HCT116 (cell line): ENCODE measurements at regions not wholly inside any gene's neighbourhood (a gene's known extent, or its start where the extent isn't known, plus 50 kb on each side); places are given as distances from the start of the nearest gene placed in this dataset.
"Not testable (repeated sequence)": the region's sequence is repeated elsewhere in the genome, so short reads cannot be mapped to it uniquely, and the experiment has no call there.

ENCODE experiments used
- ATAC-seq: fragments of 200-7000 bp; cut with Tn5 transposase; 2 replicates; pipeline ENCODE4 v1.9.1; 2020; ENCODE audit warnings: mild to moderate bottlenecking, moderate library complexity
- BruUV-seq: library from RNA; stranded (reverse); fragments of 400-500 nt; replicated peaks from 2 replicates; lab custom pipeline; 2021; lab: Mats Ljungman, UMichigan
- CTCF ChIA-PET: fragments of 300-600 bp; sonication (Branson Sonifier 250); formaldehyde crosslinking; loops from one replicate; lab custom pipeline; 2021; ENCODE audit warnings: antibody characterized with exemption; lab: Charles Lee
- POLR2A ChIA-PET: fragments of 300-600, 350-600 bp; sonication (Branson Sonifier 250); formaldehyde crosslinking; loops from one replicate; lab custom pipeline; 2021; ENCODE audit warnings: antibody characterized with exemption; lab: Charles Lee
- RAD21 ChIA-PET, 2 experiments: fragments of 300-600 bp; sonication (Branson Sonifier 250); formaldehyde crosslinking; loops; one replicate each; lab custom pipeline; 2023; ENCODE audit warnings: low total read pairs in 2 of 2; ENCODE audit not compliant: uncharacterized antibody in 2 of 2, unreplicated experiment in 2 of 2, low non-redundant PET in 1 of 2; lab: Charles Lee
- DNase-seq: peaks from one replicate; pipeline ENCODE4 v3.0.0-alpha.2; 2010; ENCODE audit warnings: low read depth, low spot score
- H2AFZ ChIP-seq: fragments of 200-600 bp; shearing (Covaris generic), sonication (generic); 2 replicates; pipeline ENCODE4 v1.6.1; 2017; ENCODE audit warnings: low read depth, mixed run types, mixed read lengths, antibody characterized with exemption, low read length; ENCODE audit not compliant: poor library complexity, severe bottlenecking
- H3K27ac ChIP-seq: 2 replicates; pipeline ENCODE4 v1.5.1; 2012; ENCODE audit warnings: low read depth, low read length
- H3K27me3 ChIP-seq: fragments of 200-600 bp; sonication (generic); 2 replicates; pipeline ENCODE4 v1.6.1; 2016; ENCODE audit warnings: mixed run types, low read length, mixed read lengths; ENCODE audit not compliant: insufficient read depth
- H3K36me3 ChIP-seq, 2 experiments: fragments of 200-500 bp in 1 of 2; fragments of 200-600 bp in 1 of 2; sonication (Bioruptor generic) in 1 of 2; sonication (generic) in 1 of 2; 2 replicates each; pipeline versions ENCODE4 v1.5.1 to v1.6.1; 2014 to 2016; ENCODE audit warnings: low read length in 2 of 2, inconsistent platforms in 1 of 2, mixed read lengths in 1 of 2, mixed run types in 1 of 2; ENCODE audit not compliant: insufficient read depth in 2 of 2, control insufficient read depth in 1 of 2
- H3K4me1 ChIP-seq, 2 experiments: fragments of 200-600 bp in 1 of 2; sonication (generic) in 1 of 2; 2 replicates each; pipeline versions ENCODE4 v1.5.1 to v1.6.1; 2012 to 2017; ENCODE audit warnings: low read length in 2 of 2, inconsistent platforms in 1 of 2, mild to moderate bottlenecking in 1 of 2, mixed read lengths in 1 of 2, mixed run types in 1 of 2, moderate library complexity in 1 of 2; ENCODE audit not compliant: insufficient read depth in 2 of 2, control insufficient read depth in 1 of 2
- H3K4me2 ChIP-seq: fragments of 200-600 bp; sonication (generic); 2 replicates; pipeline ENCODE4 v1.6.1; 2017; ENCODE audit warnings: mixed run types, low read length, mixed read lengths
- H3K4me3 ChIP-seq, 2 experiments: fragments of 200-600 bp in 1 of 2; sonication (generic) in 1 of 2; replicated peaks in 1 of 2; 2 replicates each; pipeline ENCODE4 v1.5.1; 2011 to 2016; ENCODE audit warnings: low read length in 2 of 2, control low read depth in 1 of 2, low read depth in 1 of 2, mild to moderate bottlenecking in 1 of 2, mixed read lengths in 1 of 2, mixed run types in 1 of 2
- H3K79me2 ChIP-seq: fragments of 200-600 bp; sonication (generic); 2 replicates; pipeline ENCODE4 v1.6.1; 2017; ENCODE audit warnings: mild to moderate bottlenecking, mixed run types, low read length, moderate library complexity, mixed read lengths; ENCODE audit not compliant: insufficient read depth
- H3K9ac ChIP-seq: fragments of 200-600 bp; sonication (generic); 2 replicates; pipeline ENCODE4 v1.6.1; 2016; ENCODE audit warnings: low read length, mixed read lengths
- H3K9me2 ChIP-seq: fragments of 200-600 bp; sonication (generic), shearing (Covaris generic); 2 replicates; pipeline ENCODE4 v1.6.1; 2017; ENCODE audit warnings: mixed run types, mild to moderate bottlenecking, moderate library complexity; ENCODE audit not compliant: insufficient read depth
- H3K9me3 ChIP-seq, 2 experiments: fragments of 200-500 bp in 1 of 2; fragments of 200-600 bp in 1 of 2; sonication (Bioruptor generic) in 1 of 2; sonication (generic) in 1 of 2; 2 replicates each; pipeline ENCODE4 v1.6.1; 2014 to 2017; ENCODE audit warnings: low read length in 2 of 2, mixed read lengths in 2 of 2, inconsistent platforms in 1 of 2, low read depth in 1 of 2, mild to moderate bottlenecking in 1 of 2, mixed run types in 1 of 2, moderate library complexity in 1 of 2; ENCODE audit not compliant: control insufficient read depth in 1 of 2, insufficient read depth in 1 of 2
- H4K20me1 ChIP-seq: fragments of 200-600 bp; sonication (generic), shearing (Covaris generic); 2 replicates; pipeline ENCODE4 v1.6.1; 2017; ENCODE audit warnings: mixed run types, mild to moderate bottlenecking, moderate library complexity; ENCODE audit not compliant: insufficient read depth
- EGR1 ChIP-seq: IDR thresholded peaks from 2 replicates; pipeline ENCODE4 v1.6.1; 2012; ENCODE audit warnings: low read depth
- ELF1 ChIP-seq: IDR thresholded peaks from 2 replicates; pipeline ENCODE4 v1.6.1; 2012; ENCODE audit warnings: low read depth, borderline replicate concordance
- EZH2phosphoT487 ChIP-seq: fragments of 200-600 bp; IDR thresholded peaks from 2 replicates; pipeline ENCODE4 v1.6.1; 2018; ENCODE audit warnings: antibody characterized with exemption, borderline replicate concordance
- POLR2A ChIP-seq: IDR thresholded peaks from 2 replicates; pipeline ENCODE4 v1.7.0; 2011; ENCODE audit warnings: borderline replicate concordance; ENCODE audit not compliant: insufficient read depth, insufficient read length; ENCODE audit errors: extremely low read depth
- SIN3A ChIP-seq: IDR thresholded peaks from 2 replicates; pipeline ENCODE4 v1.6.1; 2012; ENCODE audit warnings: low read depth
- SP1 ChIP-seq: IDR thresholded peaks from 2 replicates; pipeline ENCODE4 v1.6.1; 2012; ENCODE audit warnings: low read depth
- YY1 ChIP-seq: IDR thresholded peaks from 2 replicates; pipeline ENCODE4 v1.6.1; 2011; ENCODE audit warnings: low read length, low read depth, moderate library complexity, mild to moderate bottlenecking; ENCODE audit not compliant: insufficient replicate concordance; ENCODE audit errors: extremely low read depth
- ZNF274 ChIP-seq: fragments of 200-500 bp; sonication (Bioruptor generic); IDR thresholded peaks from 2 replicates; pipeline ENCODE4 v1.6.1; 2014; ENCODE audit warnings: mild to moderate bottlenecking, low read depth, low read length, inconsistent platforms
- intact Hi-C: fragments of 100-400 bp; cut with micrococcal nuclease; formaldehyde crosslinking; loops from 2 replicates; pipeline ENCODE4 v1.10.0; 2022
- TF ChIP-seq, protein P1 (sequence below): IDR thresholded peaks from 2 replicates; pipeline ENCODE4 v1.6.1; 2012

- H3K9me2 ChIP-seq, H3K27ac ChIP-seq, ATAC-seq, H3K4me3 ChIP-seq, BruUV-seq, H2AFZ ChIP-seq, DNase-seq, intact Hi-C loops, H3K4me1 ChIP-seq, H3K27me3 ChIP-seq, H4K20me1 ChIP-seq, RAD21 ChIA-PET, H3K79me2 ChIP-seq, POLR2A ChIA-PET, H3K9me3 ChIP-seq, H3K4me2 ChIP-seq, CTCF ChIA-PET, H3K36me3 ChIP-seq, H3K9ac ChIP-seq: not testable (repeated sequence)
These were observed 269.4 kb upstream of the PRR16 start for GRCh38 chr5:120194650-120195049.

DNA sequence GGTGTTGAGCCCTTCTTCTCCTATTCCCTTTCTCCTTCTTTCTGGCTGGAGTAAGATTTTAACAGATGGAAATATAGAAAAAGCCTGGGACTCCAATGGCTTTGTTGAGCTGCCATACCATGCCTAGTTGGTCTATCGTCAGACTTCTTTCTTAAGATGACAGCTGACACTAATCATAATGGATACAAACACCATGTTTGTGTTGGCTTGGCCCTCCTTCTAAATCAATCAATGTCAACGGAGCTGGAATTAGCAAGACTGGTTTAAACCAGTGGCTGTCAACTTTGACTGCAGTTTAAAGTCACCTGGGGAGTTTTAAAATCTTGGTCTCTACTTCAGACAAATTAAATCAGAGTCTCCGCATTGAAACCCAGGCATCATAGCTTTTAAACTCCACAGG is 264.5 kb upstream of the PRR16 start:
- no peak overlapping the region for H3K9ac ChIP-seq

More for the DNA sequence above, 264.5 kb upstream of the PRR16 start:
- Histone ChIP-seq H3K27ac (no peak overlapping the region), H3K36me3 (no peaks in the 10 kb centered on the region), H3K4me3 (no peak overlapping the region), H3K9me2 (no peaks in the 10 kb centered on the region), H4K20me1 (no peaks in the 10 kb centered on the region), H3K4me2 (no peak overlapping the region), H2AFZ (no peak overlapping the region), H3K9me3 (no peaks in the 10 kb centered on the region), H3K27me3 (no peaks in the 10 kb centered on the region), H3K79me2 (no peaks in the 10 kb centered on the region), H3K4me1 (no peaks in the 10 kb centered on the region)
- ATAC-seq, result no peak
- TF ChIP-seq, protein P1, sequence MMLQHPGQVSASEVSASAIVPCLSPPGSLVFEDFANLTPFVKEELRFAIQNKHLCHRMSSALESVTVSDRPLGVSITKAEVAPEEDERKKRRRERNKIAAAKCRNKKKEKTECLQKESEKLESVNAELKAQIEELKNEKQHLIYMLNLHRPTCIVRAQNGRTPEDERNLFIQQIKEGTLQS, result no peak
- TF ChIP-seq EZH2phosphoT487 (no peak), POLR2A (no peak), YY1 (no peak), SIN3A (no peak), SP1 (no peak), ELF1 (no peak), ZNF274 (no peak), EGR1 (no peak)
- no peak for DNase-seq
- POLR2A ChIA-PET, result no interaction called here
- BruUV-seq, result no TSS peak
- intact Hi-C loops, result no loop called here
- CTCF ChIA-PET, result no interaction called here
- RAD21 ChIA-PET, result no interaction called here
